Calu3 (cell line): ENCODE measurements at regions not wholly inside any gene's neighbourhood (a gene's known extent, or its start where the extent isn't known, plus 50 kb on each side); places are given as distances from the start of the nearest gene placed in this dataset.

Experiments
- BruUV-seq: library from RNA; stranded (reverse); fragments of 400-500 nt; replicated peaks from 2 replicates; lab custom pipeline; 2021; lab: Mats Ljungman, UMichigan
- CTCF ChIA-PET: fragments of 300-600 bp; sonication (Branson Sonifier 250); formaldehyde crosslinking; loops from one replicate; lab custom pipeline; 2022; ENCODE audit warnings: antibody characterized with exemption; lab: Charles Lee
- DNase-seq: peaks from one replicate; pipeline ENCODE4 v3.0.0; 2022
- H3K27ac Mint-ChIP-seq: one replicate; pipeline ENCODE4 v1.8.0; 2022; ENCODE audit warnings: mixed read lengths; ENCODE audit not compliant: unreplicated experiment
- H3K27me3 Mint-ChIP-seq: one replicate; pipeline ENCODE4 v1.8.0; 2022; ENCODE audit warnings: mixed read lengths; ENCODE audit not compliant: unreplicated experiment
- H3K36me3 Mint-ChIP-seq: one replicate; pipeline ENCODE4 v1.8.0; 2022; ENCODE audit warnings: mild to moderate bottlenecking, moderate library complexity, mixed read lengths; ENCODE audit not compliant: insufficient read depth, unreplicated experiment
- H3K4me1 Mint-ChIP-seq: one replicate; pipeline ENCODE4 v1.8.0; 2022; ENCODE audit warnings: mild to moderate bottlenecking, low read depth, mixed read lengths; ENCODE audit not compliant: unreplicated experiment
- H3K4me3 Mint-ChIP-seq: one replicate; pipeline ENCODE4 v1.8.0; 2022; ENCODE audit warnings: mild to moderate bottlenecking, low read depth, moderate library complexity, mixed read lengths; ENCODE audit not compliant: unreplicated experiment
- H3K9me3 Mint-ChIP-seq: one replicate; pipeline ENCODE4 v1.8.0; 2022; ENCODE audit warnings: low read depth, mixed read lengths; ENCODE audit not compliant: unreplicated experiment
- intact Hi-C: fragments of 100-400 bp; cut with micrococcal nuclease; formaldehyde crosslinking; loops from one replicate; pipeline ENCODE4 v1.10.0; 2022; ENCODE audit not compliant: unreplicated experiment
- TF ChIP-seq, protein P1 (sequence below): fragments of 200-600 bp; IDR thresholded peaks from one replicate; pipeline ENCODE4 v1.8.0; 2022; ENCODE audit warnings: antibody characterized with exemption; ENCODE audit not compliant: unreplicated experiment

DNA sequence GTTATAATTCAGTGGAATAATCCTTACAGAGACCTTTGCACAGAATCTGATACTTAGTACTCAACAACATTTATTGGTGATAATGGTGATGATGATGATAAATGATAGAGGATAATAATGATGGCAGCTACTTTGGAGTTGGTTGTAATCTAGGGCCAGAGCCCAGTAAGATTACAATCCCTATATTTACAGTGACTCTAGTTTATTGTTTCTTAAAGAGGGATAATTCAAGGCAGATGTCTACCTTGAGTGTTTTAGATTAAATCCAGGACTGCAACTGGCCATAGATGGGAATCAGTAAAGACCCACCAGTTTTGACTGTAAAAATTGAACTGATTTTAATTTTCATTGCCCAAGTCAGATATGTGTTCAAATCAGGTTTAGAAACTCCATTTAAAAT lies 813.9 kb upstream of the CNTNAP5 start:
- CTCF ChIA-PET, result no interaction called here
- H3K27ac Mint-ChIP-seq, result no peak overlapping the region
- no peaks in the 10 kb centered on the region for H3K27me3 Mint-ChIP-seq
- no peak overlapping the region for H3K4me3 Mint-ChIP-seq
- TF ChIP-seq, protein P1, sequence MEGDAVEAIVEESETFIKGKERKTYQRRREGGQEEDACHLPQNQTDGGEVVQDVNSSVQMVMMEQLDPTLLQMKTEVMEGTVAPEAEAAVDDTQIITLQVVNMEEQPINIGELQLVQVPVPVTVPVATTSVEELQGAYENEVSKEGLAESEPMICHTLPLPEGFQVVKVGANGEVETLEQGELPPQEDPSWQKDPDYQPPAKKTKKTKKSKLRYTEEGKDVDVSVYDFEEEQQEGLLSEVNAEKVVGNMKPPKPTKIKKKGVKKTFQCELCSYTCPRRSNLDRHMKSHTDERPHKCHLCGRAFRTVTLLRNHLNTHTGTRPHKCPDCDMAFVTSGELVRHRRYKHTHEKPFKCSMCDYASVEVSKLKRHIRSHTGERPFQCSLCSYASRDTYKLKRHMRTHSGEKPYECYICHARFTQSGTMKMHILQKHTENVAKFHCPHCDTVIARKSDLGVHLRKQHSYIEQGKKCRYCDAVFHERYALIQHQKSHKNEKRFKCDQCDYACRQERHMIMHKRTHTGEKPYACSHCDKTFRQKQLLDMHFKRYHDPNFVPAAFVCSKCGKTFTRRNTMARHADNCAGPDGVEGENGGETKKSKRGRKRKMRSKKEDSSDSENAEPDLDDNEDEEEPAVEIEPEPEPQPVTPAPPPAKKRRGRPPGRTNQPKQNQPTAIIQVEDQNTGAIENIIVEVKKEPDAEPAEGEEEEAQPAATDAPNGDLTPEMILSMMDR, result no peak
- H3K36me3 Mint-ChIP-seq, result no peaks in the 10 kb centered on the region
- H3K9me3 Mint-ChIP-seq, result peaks cover 3% of the 10 kb centered on the region
- no peaks in the 10 kb centered on the region for H3K4me1 Mint-ChIP-seq
- BruUV-seq, result no TSS peak
- intact Hi-C loops, result no loop called here
- no peak for DNase-seq

DNA sequence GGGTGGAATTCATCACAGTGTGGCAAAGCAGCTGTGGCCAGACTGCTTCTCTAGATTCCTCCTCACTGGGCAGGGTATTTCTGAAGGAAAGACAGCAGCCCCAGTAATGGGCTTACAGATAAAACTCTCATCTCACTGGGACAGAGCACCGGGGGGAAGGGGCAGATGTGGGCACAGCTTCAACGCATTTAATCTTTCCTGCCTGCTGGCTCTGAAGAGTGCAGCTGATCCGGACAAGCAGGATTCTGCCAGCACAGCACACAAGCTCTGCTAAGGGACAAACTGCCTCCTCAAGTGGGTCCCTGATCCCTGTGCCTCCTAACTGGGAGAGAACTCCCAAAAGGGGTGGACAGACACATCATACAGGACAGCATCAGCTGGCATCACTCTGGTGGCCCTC lies 779.9 kb upstream of the CNTNAP5 start:
- H3K27me3 Mint-ChIP-seq, result no peaks in the 10 kb centered on the region
- peaks cover 12% of the 10 kb centered on the region for H3K9me3 Mint-ChIP-seq
- H3K4me1 Mint-ChIP-seq, result no peaks in the 10 kb centered on the region
- H3K4me3 Mint-ChIP-seq, result no peak overlapping the region
- H3K36me3 Mint-ChIP-seq, result no peaks in the 10 kb centered on the region
- TF ChIP-seq, protein P1, result no peak
- H3K27ac Mint-ChIP-seq, result no peak overlapping the region
- no TSS peak for BruUV-seq
- CTCF ChIA-PET, result no interaction called here
- no peak for DNase-seq
- intact Hi-C loops, result no loop called here

DNA sequence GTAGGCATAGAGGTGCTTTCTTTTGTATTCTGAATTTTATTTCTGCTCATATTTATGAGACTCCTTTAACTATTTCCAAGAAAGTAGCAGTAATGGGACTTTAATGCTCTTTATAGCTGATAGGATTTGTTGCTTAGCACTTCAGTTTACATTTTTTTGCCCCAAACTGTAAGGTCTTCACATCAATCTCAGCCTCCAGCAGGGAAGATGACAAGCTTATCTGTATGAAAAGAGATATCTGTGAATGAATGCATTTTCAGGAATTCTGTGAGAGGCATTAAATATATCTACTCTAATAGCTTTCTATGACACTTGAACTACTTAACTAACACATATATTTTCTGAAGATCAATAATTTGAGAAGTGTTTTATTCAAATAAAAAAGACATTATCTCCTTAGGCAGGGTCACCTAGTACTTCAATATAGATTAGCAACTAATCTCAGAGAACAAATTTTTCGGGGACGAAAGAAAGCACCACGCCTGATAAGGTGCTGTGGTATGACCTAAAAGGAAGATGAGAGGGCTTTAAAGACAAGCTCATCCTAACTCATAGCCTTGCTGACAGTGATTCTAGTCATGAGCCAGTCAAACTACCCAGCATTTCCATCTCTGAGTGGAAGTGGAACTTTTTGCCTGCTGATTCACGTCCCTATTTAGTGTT lies 766.1 kb upstream of the CNTNAP5 start:
- Mint-ChIP-seq H3K4me1 (no peaks in the 10 kb centered on the region), H3K27me3 (no peaks in the 10 kb centered on the region), H3K36me3 (no peaks in the 10 kb centered on the region), H3K4me3 (no peak overlapping the region), H3K27ac (no peak overlapping the region), H3K9me3 (peaks cover 7% of the 10 kb centered on the region)
- no TSS peak for BruUV-seq
- CTCF ChIA-PET, result no interaction called here
- DNase-seq, result no peak
- TF ChIP-seq, protein P1, result no peak
- intact Hi-C loops, result no loop called here

DNA sequence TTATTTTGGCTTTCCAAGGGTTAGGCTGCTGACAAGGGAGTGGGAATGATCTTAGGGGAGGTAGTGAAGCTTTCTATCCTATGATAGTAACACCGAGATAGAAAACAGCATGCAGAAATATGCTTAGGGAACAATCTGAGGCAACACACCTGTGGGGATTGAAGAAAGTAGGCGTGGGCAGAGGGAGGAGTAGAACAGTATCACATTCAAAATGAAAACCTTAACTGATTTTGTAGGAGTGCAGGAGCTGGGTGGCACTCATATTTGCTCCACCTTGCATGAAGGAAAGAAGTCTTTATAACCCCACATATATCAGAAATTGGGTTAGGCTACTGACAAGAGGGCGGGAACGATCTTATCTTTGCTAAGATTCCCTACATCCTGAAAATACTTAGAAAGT lies 762.2 kb upstream of the CNTNAP5 start:
- no peak overlapping the region for H3K27ac Mint-ChIP-seq
- CTCF ChIA-PET, result no interaction called here

More for the DNA sequence above, 762.2 kb upstream of the CNTNAP5 start:
- TF ChIP-seq, protein P1, result no peak
- no TSS peak for BruUV-seq
- no peaks in the 10 kb centered on the region for H3K4me1 Mint-ChIP-seq
- no peak overlapping the region for H3K4me3 Mint-ChIP-seq
- H3K27me3 Mint-ChIP-seq, result no peaks in the 10 kb centered on the region
- H3K9me3 Mint-ChIP-seq, result peaks cover 14% of the 10 kb centered on the region
- H3K36me3 Mint-ChIP-seq, result no peaks in the 10 kb centered on the region
- intact Hi-C loops, result no loop called here
- no peak for DNase-seq
